Upper lobe of left lung (tissue), 4 donors: ENCODE measurements at regions not wholly inside any gene's neighbourhood (a gene's known extent, or its start where the extent isn't known, plus 50 kb on each side); places are given as distances from the start of the nearest gene placed in this dataset.

Experiments
- EP300 ChIP-seq, 4 donors: sonication (generic); formaldehyde crosslinking; IDR thresholded peaks; one replicate each; pipeline ENCODE4 v1.5.1; 2017; ENCODE audit warnings: antibody characterized with exemption in 4 of 4, control low read depth in 2 of 4
- POLR2A ChIP-seq, 4 donors: fragments of 450-650 bp; IDR thresholded peaks; one replicate each; pipeline ENCODE4 v1.5.1; 2016 to 2017; ENCODE audit warnings: antibody characterized with exemption in 4 of 4, mild to moderate bottlenecking in 2 of 4
- POLR2AphosphoS5 ChIP-seq, 2 donors: sonication (generic); formaldehyde crosslinking; IDR thresholded peaks; one replicate each; pipeline ENCODE4 v1.5.1; 2017; ENCODE audit warnings: antibody characterized with exemption in 2 of 2
- TF ChIP-seq, protein P1 (sequence below), 6 experiments: fragments of 450-650 bp in 4 of 6; fragments of 200-600 bp in 2 of 6; sonication (generic) in 2 of 6; IDR thresholded peaks; one replicate each; pipeline ENCODE4 v1.5.1; 2016 to 2019; ENCODE audit warnings: antibody characterized with exemption in 6 of 6

DNA sequence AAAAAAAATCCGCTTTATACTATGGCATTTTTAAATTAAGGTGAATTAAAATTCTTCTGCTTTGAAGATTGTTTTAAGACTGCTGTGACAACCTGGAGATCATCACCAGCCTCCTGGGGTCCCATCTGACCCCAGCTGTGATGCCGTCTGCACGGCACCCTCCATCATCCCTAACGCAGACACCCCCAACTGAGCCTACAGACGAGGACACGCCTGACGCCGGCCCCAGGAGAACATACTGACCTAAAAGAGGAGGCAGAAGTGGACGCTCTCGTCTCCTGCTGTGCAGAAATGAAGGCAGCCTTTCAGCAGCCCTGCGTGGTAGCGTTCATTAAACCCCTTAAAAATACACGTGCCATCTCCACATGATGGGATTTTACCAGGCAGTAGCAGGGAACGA is 125.6 kb upstream of the PPP1R26 start:
- TF ChIP-seq, protein P1, sequence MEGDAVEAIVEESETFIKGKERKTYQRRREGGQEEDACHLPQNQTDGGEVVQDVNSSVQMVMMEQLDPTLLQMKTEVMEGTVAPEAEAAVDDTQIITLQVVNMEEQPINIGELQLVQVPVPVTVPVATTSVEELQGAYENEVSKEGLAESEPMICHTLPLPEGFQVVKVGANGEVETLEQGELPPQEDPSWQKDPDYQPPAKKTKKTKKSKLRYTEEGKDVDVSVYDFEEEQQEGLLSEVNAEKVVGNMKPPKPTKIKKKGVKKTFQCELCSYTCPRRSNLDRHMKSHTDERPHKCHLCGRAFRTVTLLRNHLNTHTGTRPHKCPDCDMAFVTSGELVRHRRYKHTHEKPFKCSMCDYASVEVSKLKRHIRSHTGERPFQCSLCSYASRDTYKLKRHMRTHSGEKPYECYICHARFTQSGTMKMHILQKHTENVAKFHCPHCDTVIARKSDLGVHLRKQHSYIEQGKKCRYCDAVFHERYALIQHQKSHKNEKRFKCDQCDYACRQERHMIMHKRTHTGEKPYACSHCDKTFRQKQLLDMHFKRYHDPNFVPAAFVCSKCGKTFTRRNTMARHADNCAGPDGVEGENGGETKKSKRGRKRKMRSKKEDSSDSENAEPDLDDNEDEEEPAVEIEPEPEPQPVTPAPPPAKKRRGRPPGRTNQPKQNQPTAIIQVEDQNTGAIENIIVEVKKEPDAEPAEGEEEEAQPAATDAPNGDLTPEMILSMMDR (IDR thresholded peaks at IDR 0.05), result no peak
- TF ChIP-seq POLR2AphosphoS5 (IDR thresholded peaks at IDR 0.05) (no peak), POLR2A (IDR thresholded peaks at IDR 0.05) (no peak), EP300 (IDR thresholded peaks at IDR 0.05) (no peak)
